Stomach (tissue), 8 donors: ENCODE measurements at regions not wholly inside any gene's neighbourhood (a gene's known extent, or its start where the extent isn't known, plus 50 kb on each side); places are given as distances from the start of the nearest gene placed in this dataset.

ENCODE experiments used
- DNase-seq, 2 donors: peaks; one replicate each; pipeline versions ENCODE4 v3.0.0 to v3.0.0-alpha.2; 2013 to 2019
- H3K27ac ChIP-seq, 5 donors: fragments of 200-600 bp in 4 of 5; sonication (generic) in 4 of 5; one replicate each; pipeline ENCODE4 v1.5.1; 2013 to 2019; ENCODE audit warnings: mild to moderate bottlenecking in 1 of 5, moderate library complexity in 1 of 5
- H3K27me3 ChIP-seq, 3 donors: fragments of 200-600 bp; sonication (generic); one replicate each; pipeline ENCODE4 v1.5.1; 2017 to 2019; ENCODE audit warnings: mixed run types in 1 of 3
- H3K36me3 ChIP-seq, 4 donors: fragments of 200-600 bp; sonication (generic); 1 replicate in 3 of 4; 2 replicates in 1 of 4; pipeline ENCODE4 v1.5.1; 2016 to 2019
- H3K4me1 ChIP-seq, 4 donors: fragments of 200-600 bp; sonication (generic); one replicate each; pipeline ENCODE4 v1.5.1; 2016 to 2019
- H3K4me3 ChIP-seq, 4 donors: fragments of 200-600 bp; sonication (generic) in 3 of 4; one replicate each; pipeline ENCODE4 v1.5.1; 2016 to 2019; ENCODE audit warnings: mild to moderate bottlenecking in 1 of 4
- H3K9me3 ChIP-seq, 4 donors: fragments of 200-600 bp; sonication (generic); one replicate each; pipeline ENCODE4 v1.5.1; 2016 to 2019
- CTCF ChIP-seq, 7 experiments: fragments of 450-650 bp in 4 of 7; fragments of 200-600 bp in 3 of 7; sonication (generic) in 3 of 7; IDR thresholded peaks; one replicate each; pipeline ENCODE4 v1.5.1; 2016 to 2019; ENCODE audit warnings: antibody characterized with exemption in 7 of 7, control low read depth in 2 of 7, mild to moderate bottlenecking in 1 of 7
- EP300 ChIP-seq: sonication (generic); formaldehyde crosslinking; IDR thresholded peaks from one replicate; pipeline ENCODE4 v1.6.1; 2017; ENCODE audit warnings: antibody characterized with exemption
- POLR2A ChIP-seq, 4 donors: fragments of 450-650 bp; IDR thresholded peaks; one replicate each; pipeline ENCODE4 v1.6.1; 2016; ENCODE audit warnings: antibody characterized with exemption in 4 of 4, control low read depth in 2 of 4, mild to moderate bottlenecking in 1 of 4, moderate library complexity in 1 of 4
- POLR2AphosphoS5 ChIP-seq, 3 donors: sonication (generic); formaldehyde crosslinking; IDR thresholded peaks; one replicate each; pipeline ENCODE4 v1.6.1; 2016; ENCODE audit warnings: antibody characterized with exemption in 3 of 3
- WGBS, 5 donors: extraction: QIAGEN DNeasy Blood & Tissue Kit in 3 of 5; methylation state at CpG; one replicate each; pipeline versions ENCODE4 v1.1.5 to v1.1.7; 2013 to 2018; 5-methylcytosine and 5-hydroxymethylcytosine counted together
- intact Hi-C: fragments of 100-400 bp; cut with DNase I; formaldehyde crosslinking; loops from one replicate; pipeline ENCODE4 v1.15.1; 2023; ENCODE audit warnings: low total_unique reads
- donor health status: healthy with polysubstance abuse.
- donor health status: Bipolar disorder and iron deficiency.
- donor health status: healthy.

- intact Hi-C loops: no loop called here
- H3K4me3 ChIP-seq: no peak overlapping the region
- no peak overlapping the region for H3K27ac ChIP-seq
- H3K27me3 ChIP-seq: no peaks in the 10 kb centered on the region
- no peak for DNase-seq
- peaks cover 0 to 35% (median 0%) of the 10 kb centered on the region in 4 donors for H3K36me3 ChIP-seq
- TF ChIP-seq POLR2A (IDR thresholded peaks at IDR 0.05): no peak
- TF ChIP-seq CTCF (IDR thresholded peaks at IDR 0.05): no peak
- TF ChIP-seq EP300: no peak
- TF ChIP-seq POLR2AphosphoS5 (IDR thresholded peaks at IDR 0.05): no peak
- no peaks in the 10 kb centered on the region for H3K4me1 ChIP-seq
- 94 to 99% (median 97%) methylated on average over 10 of the region's 10 CpGs for WGBS, 5 donors
- peaks cover 63 to 100% (median 97%) of the 10 kb centered on the region in 4 donors for H3K9me3 ChIP-seq
These were observed 106.3 kb upstream of the ZNF267 start for GRCh38 chr16:31767267-31767666.

GRCh38 chr16:31780342-31780741 is 93.3 kb upstream of the ZNF267 start:
- no peak overlapping the region for H3K4me3 ChIP-seq
- TF ChIP-seq POLR2A (IDR thresholded peaks at IDR 0.05): no peak
- TF ChIP-seq EP300: no peak
- no peak for TF ChIP-seq CTCF (IDR thresholded peaks at IDR 0.05)
- TF ChIP-seq POLR2AphosphoS5 (IDR thresholded peaks at IDR 0.05): no peak
- peaks cover 49 to 100% (median 91%) of the 10 kb centered on the region in 4 donors for H3K9me3 ChIP-seq
- intact Hi-C loops: no loop called here
- no peaks in the 10 kb centered on the region for H3K27me3 ChIP-seq
- H3K36me3 ChIP-seq: peaks cover 0 to 10% (median 0%) of the 10 kb centered on the region in 4 donors
- DNase-seq: no peak
- H3K27ac ChIP-seq: no peak overlapping the region
- WGBS, 5 donors: 90 to 100% (median 97%) methylated on average over 1 of the region's 1 CpG
- H3K4me1 ChIP-seq: no peaks in the 10 kb centered on the region

- no peaks in the 10 kb centered on the region for H3K27me3 ChIP-seq
- intact Hi-C loops: no loop called here
- H3K9me3 ChIP-seq: peaks cover 28 to 98% (median 74%) of the 10 kb centered on the region in 4 donors
- TF ChIP-seq EP300: no peak
- TF ChIP-seq POLR2AphosphoS5 (IDR thresholded peaks at IDR 0.05): no peak
- TF ChIP-seq POLR2A (IDR thresholded peaks at IDR 0.05): no peak
- no peak for TF ChIP-seq CTCF (IDR thresholded peaks at IDR 0.05)
- no peak overlapping the region for H3K27ac ChIP-seq
- no peak for DNase-seq
- H3K4me1 ChIP-seq: no peaks in the 10 kb centered on the region
- H3K36me3 ChIP-seq: peaks cover 0 to 10% (median 0%) of the 10 kb centered on the region in 4 donors
- WGBS, 5 donors: 54 to 80% (median 65%) methylated on average over 2 of the region's 2 CpGs
- no peak overlapping the region for H3K4me3 ChIP-seq
These were observed 88.5 kb upstream of the ZNF267 start for GRCh38 chr16:31785126-31785525.

GRCh38 chr16:31807086-31807485 is 66.5 kb upstream of the ZNF267 start:
- H3K36me3 ChIP-seq: no peaks in the 10 kb centered on the region
- H3K27ac ChIP-seq: no peak overlapping the region
- H3K27me3 ChIP-seq: no peaks in the 10 kb centered on the region
- H3K9me3 ChIP-seq: peaks cover 0 to 38% (median 24%) of the 10 kb centered on the region in 4 donors
- intact Hi-C loops: no loop called here
- no peak overlapping the region for H3K4me3 ChIP-seq
- WGBS, 5 donors: 79 to 88% (median 80%) methylated on average over 3 of the region's 3 CpGs
- H3K4me1 ChIP-seq: no peaks in the 10 kb centered on the region
- no peak for DNase-seq
- TF ChIP-seq POLR2A (IDR thresholded peaks at IDR 0.05): no peak
- TF ChIP-seq POLR2AphosphoS5 (IDR thresholded peaks at IDR 0.05): no peak
- no peak for TF ChIP-seq CTCF (IDR thresholded peaks at IDR 0.05)
- no peak for TF ChIP-seq EP300
